ENCODE measurements at regions not wholly inside any gene's neighbourhood (a gene's known extent, or its start where the extent isn't known, plus 50 kb on each side); places are given as distances from the start of the nearest gene placed in this dataset.

GRCh38 chr6:165830761-165831160 lies 167.7 kb upstream of the PDE10A start:
- DNase-seq, result no peak

- no peak for DNase-seq
Observed at GRCh38 chr6:165829376-165829775, 166.3 kb upstream of the PDE10A start.

GRCh38 chr6:165827190-165827518 lies 164.1 kb upstream of the PDE10A start:
- DNase-seq, result no peak

- DNase-seq, result no peak
Observed at GRCh38 chr6:165826487-165827189, 163.6 kb upstream of the PDE10A start.

- DNase-seq, result no peak
Observed at GRCh38 chr6:165825256-165825815, 162.3 kb upstream of the PDE10A start.

GRCh38 chr6:165823609-165824326 lies 160.7 kb upstream of the PDE10A start:
- DNase-seq, result no peak

GRCh38 chr6:165822501-165822900 lies 159.5 kb upstream of the PDE10A start:
- no peak for DNase-seq

- no peak for DNase-seq
Observed at GRCh38 chr6:165821754-165822153, 158.7 kb upstream of the PDE10A start.

- DNase-seq, result no peak
Observed at GRCh38 chr6:165820934-165821333, 157.9 kb upstream of the PDE10A start.

- DNase-seq, result no peak
Observed at GRCh38 chr6:165820407-165820806, 157.4 kb upstream of the PDE10A start.

GRCh38 chr6:165819394-165819793 lies 156.4 kb upstream of the PDE10A start:
- no peak for DNase-seq

GRCh38 chr6:165818200-165818599 lies 155.2 kb upstream of the PDE10A start:
- no peak for DNase-seq

- no peak for DNase-seq
Observed at GRCh38 chr6:165817771-165818170, 154.7 kb upstream of the PDE10A start.

- no peak for DNase-seq
Observed at GRCh38 chr6:165817148-165817547, 154.1 kb upstream of the PDE10A start.

- DNase-seq, result no peak
Observed at GRCh38 chr6:165814679-165815078, 151.6 kb upstream of the PDE10A start.

GRCh38 chr6:165811512-165811911 lies 148.5 kb upstream of the PDE10A start:
- no peak for DNase-seq

GRCh38 chr6:165808021-165808420 lies 145.0 kb upstream of the PDE10A start:
- no peak for DNase-seq

- no peak for DNase-seq
Observed at GRCh38 chr6:165807249-165807960, 144.4 kb upstream of the PDE10A start.

GRCh38 chr6:165806126-165806810 lies 143.2 kb upstream of the PDE10A start:
- no peak for DNase-seq

- DNase-seq, result no peak
Observed at GRCh38 chr6:165805636-165806035, 142.6 kb upstream of the PDE10A start.

- no peak for DNase-seq
Observed at GRCh38 chr6:165805067-165805555, 142.1 kb upstream of the PDE10A start.
